Neural crest cell (in vitro differentiated cells): ENCODE measurements at regions not wholly inside any gene's neighbourhood (a gene's known extent, or its start where the extent isn't known, plus 50 kb on each side); places are given as distances from the start of the nearest gene placed in this dataset.

Experiments used
- DNase-seq: peaks from one replicate; pipeline ENCODE4 v3.0.0; 2021; ENCODE audit warnings: low read depth, mixed read lengths, low spot score
- H3K27ac Mint-ChIP-seq: one replicate; pipeline ENCODE4 v1.8.0; 2021; ENCODE audit warnings: mild to moderate bottlenecking, mixed read lengths; ENCODE audit not compliant: unreplicated experiment
- H3K27me3 Mint-ChIP-seq: 2 replicates; pipeline ENCODE4 v1.8.0; 2021; ENCODE audit warnings: low read depth, mild to moderate bottlenecking, mixed read lengths
- H3K36me3 Mint-ChIP-seq: 2 replicates; pipeline ENCODE4 v1.8.0; 2021; ENCODE audit warnings: low read depth, mild to moderate bottlenecking, mixed read lengths
- H3K4me1 Mint-ChIP-seq: 2 replicates; pipeline ENCODE4 v1.8.0; 2021; ENCODE audit warnings: mixed read lengths
- H3K4me3 Mint-ChIP-seq: one replicate; pipeline ENCODE4 v1.8.0; 2021; ENCODE audit warnings: mild to moderate bottlenecking, mixed read lengths
- H3K9me3 Mint-ChIP-seq: 2 replicates; pipeline ENCODE4 v1.8.0; 2021; ENCODE audit warnings: mixed read lengths
- TF ChIP-seq, protein P1 (sequence below): fragments of 200-600 bp; sonication (generic); conservative IDR thresholded peaks from 2 replicates; pipeline ENCODE4 v1.5.0; 2021; ENCODE audit warnings: antibody characterized with exemption, mild to moderate bottlenecking

DNA sequence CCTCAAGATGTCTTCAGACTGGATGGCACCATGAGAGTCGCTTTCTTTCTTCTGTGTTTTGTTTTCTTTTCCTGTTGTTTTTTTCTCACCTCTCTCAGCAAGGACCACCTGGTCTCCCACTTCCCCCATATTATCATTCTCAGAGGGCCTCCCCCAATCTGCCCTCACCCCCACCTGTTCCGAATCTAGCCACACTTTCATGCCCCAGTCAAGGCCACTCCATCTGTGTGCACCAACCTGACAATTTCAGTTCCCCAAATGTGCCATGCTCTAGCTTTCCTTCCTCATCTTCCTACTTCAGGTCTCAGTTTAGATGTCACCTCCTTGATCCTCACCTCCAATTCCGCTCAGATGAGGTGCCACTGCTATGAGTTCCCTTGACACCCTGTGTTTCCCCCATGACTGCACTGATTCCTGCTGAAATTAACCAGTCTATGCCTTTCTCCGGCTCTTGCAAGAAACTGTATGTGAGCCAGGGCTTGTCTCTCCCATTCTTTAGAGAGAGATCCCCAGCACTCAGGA is 146.2 kb downstream of the PLPP3 start:
- H3K4me1 Mint-ChIP-seq = peaks cover 73% of the 10 kb centered on the region
- H3K27ac Mint-ChIP-seq = peak overlapping the region; percentile 41
- H3K4me3 Mint-ChIP-seq = no peak overlapping the region

DNA sequence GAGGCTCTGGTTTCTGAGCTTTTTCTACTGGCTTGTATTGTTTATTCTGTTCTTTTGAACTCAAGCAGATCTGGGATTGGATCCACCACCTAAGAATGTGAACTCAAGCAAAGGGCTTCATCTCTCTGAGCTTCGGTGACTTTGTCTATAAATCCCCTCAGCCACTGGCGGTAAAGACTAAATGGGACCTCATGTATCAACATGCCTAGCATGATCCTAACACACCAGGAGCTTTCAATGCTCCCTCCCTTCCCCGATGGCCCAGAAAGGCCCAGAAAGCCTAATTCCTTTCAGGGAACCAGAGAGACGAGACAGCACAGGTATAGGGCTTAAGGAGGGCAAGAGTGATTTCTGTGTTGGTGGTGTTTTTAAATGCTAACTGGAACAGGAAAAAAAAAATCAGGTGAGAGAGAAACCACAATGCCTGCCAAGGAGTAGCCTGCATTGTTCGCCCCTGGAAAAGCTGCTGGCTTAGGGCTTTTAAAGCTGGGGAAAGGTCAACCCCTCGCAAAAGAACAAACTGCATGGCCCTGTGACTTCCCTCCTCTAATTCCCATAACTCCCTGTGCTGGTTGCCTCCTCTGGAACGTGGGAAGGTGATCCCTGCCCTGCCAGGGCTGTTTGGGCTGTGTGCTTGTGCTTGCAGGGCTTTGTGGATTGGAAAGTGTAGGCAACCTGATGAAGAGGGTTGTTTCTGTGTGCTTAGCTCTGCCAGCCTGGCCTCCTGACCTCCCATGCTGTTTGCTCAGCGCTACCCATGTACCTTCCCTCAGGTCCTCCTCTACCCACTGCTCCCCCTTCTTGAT is 147.0 kb downstream of the PLPP3 start:
- H3K9me3 Mint-ChIP-seq = no peaks in the 10 kb centered on the region
- no peak overlapping the region for H3K4me3 Mint-ChIP-seq
- no peak for DNase-seq
- H3K36me3 Mint-ChIP-seq = no peaks in the 10 kb centered on the region
- peaks cover 65% of the 10 kb centered on the region for H3K4me1 Mint-ChIP-seq
- TF ChIP-seq, protein P1, sequence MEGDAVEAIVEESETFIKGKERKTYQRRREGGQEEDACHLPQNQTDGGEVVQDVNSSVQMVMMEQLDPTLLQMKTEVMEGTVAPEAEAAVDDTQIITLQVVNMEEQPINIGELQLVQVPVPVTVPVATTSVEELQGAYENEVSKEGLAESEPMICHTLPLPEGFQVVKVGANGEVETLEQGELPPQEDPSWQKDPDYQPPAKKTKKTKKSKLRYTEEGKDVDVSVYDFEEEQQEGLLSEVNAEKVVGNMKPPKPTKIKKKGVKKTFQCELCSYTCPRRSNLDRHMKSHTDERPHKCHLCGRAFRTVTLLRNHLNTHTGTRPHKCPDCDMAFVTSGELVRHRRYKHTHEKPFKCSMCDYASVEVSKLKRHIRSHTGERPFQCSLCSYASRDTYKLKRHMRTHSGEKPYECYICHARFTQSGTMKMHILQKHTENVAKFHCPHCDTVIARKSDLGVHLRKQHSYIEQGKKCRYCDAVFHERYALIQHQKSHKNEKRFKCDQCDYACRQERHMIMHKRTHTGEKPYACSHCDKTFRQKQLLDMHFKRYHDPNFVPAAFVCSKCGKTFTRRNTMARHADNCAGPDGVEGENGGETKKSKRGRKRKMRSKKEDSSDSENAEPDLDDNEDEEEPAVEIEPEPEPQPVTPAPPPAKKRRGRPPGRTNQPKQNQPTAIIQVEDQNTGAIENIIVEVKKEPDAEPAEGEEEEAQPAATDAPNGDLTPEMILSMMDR = no peak
- peak overlapping the region; percentile 48 for H3K27ac Mint-ChIP-seq
- H3K27me3 Mint-ChIP-seq = no peaks in the 10 kb centered on the region

More for the DNA sequence above, 146.2 kb downstream of the PLPP3 start:
- Mint-ChIP-seq H3K9me3 (no peaks in the 10 kb centered on the region), H3K36me3 (no peaks in the 10 kb centered on the region), H3K27me3 (no peaks in the 10 kb centered on the region)
- DNase-seq = no peak
- TF ChIP-seq, protein P1 = no peak

DNA sequence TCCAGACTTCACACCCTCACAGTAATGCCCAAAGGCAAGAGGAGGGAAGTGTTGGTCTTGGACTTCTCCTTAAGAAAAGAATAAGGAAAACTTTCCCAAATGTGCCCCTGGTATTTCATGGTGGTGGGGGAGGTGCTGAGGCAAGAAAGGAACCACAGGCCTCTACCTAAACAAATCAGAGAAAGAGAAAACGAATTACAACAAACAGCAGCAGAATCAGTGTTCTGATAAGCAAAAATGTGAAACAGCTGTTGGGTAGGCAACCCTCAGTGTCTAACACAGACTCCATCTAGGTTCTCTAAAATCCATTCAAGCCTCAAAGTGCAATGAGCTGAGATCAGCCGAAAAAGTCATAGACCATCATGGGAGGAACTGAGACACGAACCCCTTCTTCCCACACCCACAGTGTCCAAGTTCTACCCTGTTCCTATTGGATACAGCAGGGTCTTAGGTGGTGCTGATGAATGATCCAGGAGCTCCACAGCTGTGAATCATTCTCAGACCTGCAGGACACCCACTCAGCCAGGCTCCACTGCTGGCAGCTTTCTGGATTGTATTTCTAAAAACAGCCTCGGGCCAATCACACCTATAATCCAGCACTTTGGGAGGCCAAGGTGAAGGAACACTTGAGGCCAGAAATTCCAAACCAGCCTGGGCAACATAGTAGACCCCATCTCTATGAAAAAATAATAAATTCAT is 149.1 kb downstream of the PLPP3 start:
- Mint-ChIP-seq H3K4me3 (no peak overlapping the region), H3K27ac (peak overlapping the region; percentile 40), H3K4me1 (peaks cover 47% of the 10 kb centered on the region), H3K9me3 (no peaks in the 10 kb centered on the region), H3K27me3 (no peaks in the 10 kb centered on the region), H3K36me3 (no peaks in the 10 kb centered on the region)
- no peak for DNase-seq
- TF ChIP-seq, protein P1 = no peak

DNA sequence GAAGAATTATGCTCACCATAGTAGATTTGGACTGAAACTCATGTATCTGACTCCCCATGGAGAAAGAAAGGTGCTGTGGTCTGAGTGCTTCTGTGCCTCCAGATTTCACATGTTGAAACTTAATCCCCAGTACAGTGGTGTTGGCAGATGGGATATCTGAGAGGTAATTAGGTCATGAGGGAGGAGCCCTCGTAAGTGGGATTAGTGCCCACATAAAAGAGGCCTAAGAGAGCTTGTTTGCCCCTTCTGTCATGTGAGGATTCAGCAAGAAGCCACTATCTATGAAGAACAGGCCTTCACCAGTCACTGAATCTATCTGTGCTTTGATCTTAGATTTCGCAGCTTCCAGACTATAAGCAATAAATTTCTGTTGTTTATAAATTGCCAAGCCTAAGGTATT is 150.1 kb downstream of the PLPP3 start:
- no peaks in the 10 kb centered on the region for H3K9me3 Mint-ChIP-seq
- H3K4me1 Mint-ChIP-seq = peaks cover 45% of the 10 kb centered on the region
- no peak for DNase-seq
- no peak overlapping the region for H3K4me3 Mint-ChIP-seq
- H3K27me3 Mint-ChIP-seq = no peaks in the 10 kb centered on the region
- H3K27ac Mint-ChIP-seq = no peak overlapping the region
- no peaks in the 10 kb centered on the region for H3K36me3 Mint-ChIP-seq
- TF ChIP-seq, protein P1 = no peak

DNA sequence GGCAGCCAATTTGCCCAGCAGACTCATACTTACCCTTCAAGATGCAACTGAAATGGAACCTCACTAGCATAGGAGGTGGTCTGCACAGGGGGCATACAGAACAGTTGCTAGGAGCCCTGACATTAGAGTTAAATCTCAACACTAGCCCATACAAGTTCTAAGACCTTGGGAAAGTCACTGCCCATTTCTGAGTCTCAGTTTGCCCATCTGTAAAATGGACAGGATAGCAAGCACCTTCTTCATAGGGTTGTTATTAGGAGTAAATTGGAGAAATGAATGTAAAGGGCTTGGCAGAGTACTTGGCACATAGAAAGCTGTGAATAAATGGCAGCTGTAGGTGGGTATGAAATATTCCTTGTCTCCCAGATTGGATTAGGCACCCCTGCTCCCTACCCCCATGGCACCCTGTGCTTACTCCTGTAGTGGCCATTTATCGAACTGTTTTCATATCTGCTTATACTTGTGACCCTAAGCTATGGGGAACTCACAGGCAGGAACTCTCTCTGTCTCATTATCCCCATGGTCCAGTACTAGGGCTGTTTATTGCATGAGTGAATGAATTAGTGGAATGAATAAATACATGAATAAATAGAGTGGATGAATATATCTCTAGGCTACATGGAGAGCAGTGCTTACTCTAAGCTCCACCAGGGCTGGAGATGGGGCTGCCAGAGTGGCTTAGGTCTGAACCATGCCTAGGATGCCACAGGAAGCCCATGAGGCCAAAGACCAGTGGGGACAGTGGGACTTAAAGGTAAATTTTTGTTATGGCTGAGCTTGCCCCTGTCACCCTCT is 152.6 kb downstream of the PLPP3 start:
- DNase-seq = no peak
- Mint-ChIP-seq H3K27ac (no peak overlapping the region), H3K27me3 (no peaks in the 10 kb centered on the region), H3K9me3 (no peaks in the 10 kb centered on the region), H3K4me1 (peaks cover 29% of the 10 kb centered on the region), H3K36me3 (no peaks in the 10 kb centered on the region), H3K4me3 (no peak overlapping the region)
- TF ChIP-seq, protein P1 = no peak
